C4-2B (cell line): ENCODE measurements at regions not wholly inside any gene's neighbourhood (a gene's known extent, or its start where the extent isn't known, plus 50 kb on each side); places are given as distances from the start of the nearest gene placed in this dataset.
"Not testable (repeated sequence)": the region's sequence is repeated elsewhere in the genome, so short reads cannot be mapped to it uniquely, and the experiment has no call there.

Experiments used
- H3K27ac ChIP-seq: fragments of 450-650 bp; 2 replicates; pipeline ENCODE4 v1.5.1; 2017
- CTCF ChIP-seq: fragments of 450-650 bp; conservative IDR thresholded peaks from 2 replicates; pipeline ENCODE4 v1.5.1; 2017; ENCODE audit warnings: mild to moderate bottlenecking
- ZFX ChIP-seq: fragments of 450-650 bp; IDR thresholded peaks from 2 replicates; pipeline ENCODE4 v1.6.1; 2017

- no peak for TF ChIP-seq ZFX
- no peak for TF ChIP-seq CTCF
Measured at GRCh38 chr20:30503992-30504570, 753.4 kb upstream of the DEFB115 start.

GRCh38 chr20:30505566-30505965, 751.9 kb upstream of the DEFB115 start:
- H3K27ac ChIP-seq = no peak overlapping the region
- TF ChIP-seq CTCF (no peak), ZFX (no peak)

More at GRCh38 chr20:30503992-30504570, 753.4 kb upstream of the DEFB115 start:
- H3K27ac ChIP-seq = no peak overlapping the region

GRCh38 chr20:30506100-30506499, 751.4 kb upstream of the DEFB115 start:
- TF ChIP-seq ZFX = no peak
- no peak for TF ChIP-seq CTCF
- no peak overlapping the region for H3K27ac ChIP-seq

GRCh38 chr20:30508382-30508781, 749.1 kb upstream of the DEFB115 start:
- not testable (repeated sequence) for H3K27ac ChIP-seq

GRCh38 chr20:30511322-30512030, 746.0 kb upstream of the DEFB115 start:
- no peak overlapping the region for H3K27ac ChIP-seq
- TF ChIP-seq CTCF (no peak), ZFX (no peak)

- H3K27ac ChIP-seq = no peak overlapping the region
- TF ChIP-seq CTCF (no peak), ZFX (no peak)
Measured at GRCh38 chr20:30513050-30513628, 744.3 kb upstream of the DEFB115 start.

- not testable (repeated sequence) for H3K27ac ChIP-seq
Measured at GRCh38 chr20:30515915-30516314, 741.5 kb upstream of the DEFB115 start.

GRCh38 chr20:30518906-30519305, 738.6 kb upstream of the DEFB115 start:
- H3K27ac ChIP-seq = not testable (repeated sequence)

- not testable (repeated sequence) for H3K27ac ChIP-seq
Measured at GRCh38 chr20:30521686-30522415, 735.6 kb upstream of the DEFB115 start.

- H3K27ac ChIP-seq = not testable (repeated sequence)
Measured at GRCh38 chr20:30524155-30524554, 733.3 kb upstream of the DEFB115 start.

GRCh38 chr20:30524761-30525160, 732.7 kb upstream of the DEFB115 start:
- H3K27ac ChIP-seq = not testable (repeated sequence)

- H3K27ac ChIP-seq = not testable (repeated sequence)
Measured at GRCh38 chr20:30533653-30534052, 723.8 kb upstream of the DEFB115 start.

- H3K27ac ChIP-seq = not testable (repeated sequence)
Measured at GRCh38 chr20:30537459-30537858, 720.0 kb upstream of the DEFB115 start.

- H3K27ac ChIP-seq = not testable (repeated sequence)
Measured at GRCh38 chr20:30540330-30541069, 717.0 kb upstream of the DEFB115 start.
